HEK293 (cell line): ENCODE measurements at regions not wholly inside any gene's neighbourhood (a gene's known extent, or its start where the extent isn't known, plus 50 kb on each side); places are given as distances from the start of the nearest gene placed in this dataset.

Source experiments
- CTCF ChIA-PET: fragments of 350-600 bp; formaldehyde crosslinking; extraction: SDS; loops from one replicate; lab custom pipeline; 2021; ENCODE audit warnings: antibody characterized with exemption; lab: Yijun Ruan, JAX
- POLR2A ChIA-PET: fragments of 300-600 bp; formaldehyde crosslinking; extraction: SDS; loops from one replicate; lab custom pipeline; 2020; ENCODE audit warnings: antibody characterized with exemption, inconsistent platforms; lab: Yijun Ruan, JAX
- H3K27ac ChIP-seq: fragments of 200-500 bp; sonication (Bioruptor generic); 2 replicates; pipeline ENCODE4 v1.5.1; 2014; ENCODE audit warnings: low read depth, low read length, control low read depth, inconsistent platforms; ENCODE audit errors: extremely low read depth
- H3K36me3 ChIP-seq, 2 experiments: fragments of 200-500 bp in 1 of 2; sonication (Bioruptor generic) in 1 of 2; 1 replicate in 1 of 2; 2 replicates in 1 of 2; pipeline ENCODE4 v1.5.1; 2014 to 2017; ENCODE audit warnings: inconsistent platforms in 2 of 2, low read length in 2 of 2; ENCODE audit not compliant: control insufficient read depth in 2 of 2, insufficient read depth in 1 of 2
- H3K4me1 ChIP-seq: fragments of 200-500 bp; sonication (Bioruptor generic); 2 replicates; pipeline ENCODE4 v1.5.1; 2014; ENCODE audit warnings: mild to moderate bottlenecking, low read length, inconsistent platforms; ENCODE audit not compliant: control insufficient read depth, insufficient read depth
- H3K4me3 ChIP-seq: 2 replicates; pipeline ENCODE4 v1.5.1; 2011; ENCODE audit warnings: low read depth, mild to moderate bottlenecking, control low read depth, low read length, moderate library complexity
- H3K9me3 ChIP-seq: fragments of 200-500 bp; sonication (Bioruptor generic); 2 replicates; pipeline ENCODE4 v1.5.1; 2014; ENCODE audit warnings: low read depth, low read length, inconsistent platforms; ENCODE audit not compliant: control insufficient read depth, insufficient read depth
- GLIS1 ChIP-seq: fragments of 450-650 bp; formaldehyde crosslinking; IDR thresholded peaks from 2 replicates; pipeline ENCODE4 v1.5.1; 2016; ENCODE audit warnings: missing biosample characterization, missing genetic modification characterization
- KLF1 ChIP-seq: fragments of 450-650 bp; formaldehyde crosslinking; IDR thresholded peaks from 2 replicates; pipeline ENCODE4 v1.5.1; 2016; ENCODE audit warnings: missing biosample characterization, missing genetic modification characterization
- MZF1 ChIP-seq: fragments of 450-650 bp; formaldehyde crosslinking; IDR thresholded peaks from 2 replicates; pipeline ENCODE4 v1.5.1; 2017; ENCODE audit warnings: missing biosample characterization, missing genetic modification characterization, borderline replicate concordance
- SP2 ChIP-seq: fragments of 450-650 bp; formaldehyde crosslinking; IDR thresholded peaks from 2 replicates; pipeline ENCODE4 v1.5.1; 2016; ENCODE audit warnings: missing biosample characterization, missing genetic modification characterization
- TRIM28 ChIP-seq: IDR thresholded peaks from 2 replicates; pipeline ENCODE4 v1.6.1; 2011; ENCODE audit warnings: low read length, control low read depth, borderline replicate concordance
- ZBTB17 ChIP-seq: fragments of 450-650 bp; formaldehyde crosslinking; IDR thresholded peaks from 2 replicates; pipeline ENCODE4 v1.5.1; 2016; ENCODE audit warnings: missing biosample characterization, missing genetic modification characterization
- ZBTB20 ChIP-seq: fragments of 450-650 bp; formaldehyde crosslinking; IDR thresholded peaks from 2 replicates; pipeline ENCODE4 v1.5.1; 2016; ENCODE audit warnings: missing biosample characterization, missing genetic modification characterization
- ZBTB8A ChIP-seq: fragments of 450-650 bp; formaldehyde crosslinking; IDR thresholded peaks from 2 replicates; pipeline ENCODE4 v1.5.1; 2016; ENCODE audit warnings: missing biosample characterization, missing genetic modification characterization
- ZNF140 ChIP-seq: fragments of 450-650 bp; formaldehyde crosslinking; IDR thresholded peaks from 2 replicates; pipeline ENCODE4 v1.5.1; 2016; ENCODE audit warnings: missing biosample characterization, missing genetic modification characterization
- ZNF169 ChIP-seq: fragments of 450-650 bp; formaldehyde crosslinking; IDR thresholded peaks from 2 replicates; pipeline ENCODE4 v1.5.1; 2016; ENCODE audit warnings: missing biosample characterization, missing genetic modification characterization
- ZNF202 ChIP-seq: fragments of 450-650 bp; formaldehyde crosslinking; IDR thresholded peaks from 2 replicates; pipeline ENCODE4 v1.5.1; 2016; ENCODE audit warnings: missing biosample characterization, missing genetic modification characterization, borderline replicate concordance
- ZNF324 ChIP-seq: fragments of 450-650 bp; formaldehyde crosslinking; IDR thresholded peaks from 2 replicates; pipeline ENCODE4 v1.5.1; 2016; ENCODE audit warnings: missing biosample characterization, missing genetic modification characterization
- ZNF510 ChIP-seq: fragments of 450-650 bp; formaldehyde crosslinking; IDR thresholded peaks from 2 replicates; pipeline ENCODE4 v1.5.1; 2018; ENCODE audit warnings: mild to moderate bottlenecking, missing genetic modification characterization, missing biosample characterization; ENCODE audit not compliant: insufficient replicate concordance
- ZNF530 ChIP-seq: fragments of 450-650 bp; formaldehyde crosslinking; IDR thresholded peaks from 2 replicates; pipeline ENCODE4 v1.5.1; 2016; ENCODE audit warnings: low read depth, missing biosample characterization, missing genetic modification characterization
- ZNF561 ChIP-seq: fragments of 450-650 bp; IDR thresholded peaks from 2 replicates; pipeline ENCODE4 v1.5.1; 2018; ENCODE audit warnings: missing biosample characterization, missing genetic modification characterization, borderline replicate concordance
- ZNF610 ChIP-seq: fragments of 450-650 bp; formaldehyde crosslinking; IDR thresholded peaks from 2 replicates; pipeline ENCODE4 v1.5.1; 2016; ENCODE audit warnings: missing biosample characterization, missing genetic modification characterization, borderline replicate concordance
- ZNF701 ChIP-seq: fragments of 450-650 bp; formaldehyde crosslinking; IDR thresholded peaks from 2 replicates; pipeline ENCODE4 v1.5.1; 2016; ENCODE audit warnings: missing biosample characterization, missing genetic modification characterization
- ZNF707 ChIP-seq: fragments of 450-650 bp; formaldehyde crosslinking; IDR thresholded peaks from 2 replicates; pipeline ENCODE4 v1.5.1; 2016; ENCODE audit warnings: missing biosample characterization, missing genetic modification characterization
- ZNF747 ChIP-seq: fragments of 450-650 bp; formaldehyde crosslinking; IDR thresholded peaks from 2 replicates; pipeline ENCODE4 v1.5.1; 2016; ENCODE audit warnings: missing biosample characterization, missing genetic modification characterization
- TF ChIP-seq, protein P1 (sequence below): fragments of 450-650 bp; formaldehyde crosslinking; conservative IDR thresholded peaks from 2 replicates; pipeline ENCODE4 v1.5.1; 2016; ENCODE audit warnings: low read depth, missing biosample characterization, missing genetic modification characterization
- TF ChIP-seq, protein P2 (sequence below): fragments of 450-650 bp; formaldehyde crosslinking; IDR thresholded peaks from 2 replicates; pipeline ENCODE4 v1.5.0; 2017; ENCODE audit warnings: missing biosample characterization, missing genetic modification characterization, borderline replicate concordance
- TF ChIP-seq, protein P3 (sequence below): IDR thresholded peaks from 2 replicates; pipeline ENCODE4 v1.6.1; 2011; ENCODE audit warnings: mild to moderate bottlenecking, low read depth, low read length, borderline replicate concordance
- TF ChIP-seq, protein P4 (sequence below): fragments of 450-650 bp; formaldehyde crosslinking; IDR thresholded peaks from 2 replicates; pipeline ENCODE4 v1.5.1; 2016; ENCODE audit warnings: missing biosample characterization, missing genetic modification characterization, borderline replicate concordance

DNA sequence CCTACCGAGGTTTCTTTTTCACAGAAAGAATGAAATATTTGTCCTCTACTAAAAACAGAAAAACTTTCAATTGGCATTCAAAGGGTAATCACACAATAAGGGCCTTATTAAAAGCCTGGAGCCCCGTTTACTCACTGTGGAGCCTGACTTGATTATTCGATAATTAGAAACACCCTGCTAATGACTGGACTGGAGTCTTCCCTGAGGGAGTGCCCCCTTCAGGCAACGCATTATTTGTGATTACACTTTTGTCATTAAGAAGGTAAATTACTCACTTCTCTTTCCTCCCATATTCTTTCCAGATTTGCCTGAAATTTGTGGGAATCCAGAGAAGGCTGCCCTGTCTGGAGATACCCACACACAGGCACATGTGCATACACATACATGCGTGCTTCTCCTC, 444.2 kb upstream of the NPVF start:
- ChIA-PET CTCF (no interaction called here), POLR2A (no interaction called here)
- Histone ChIP-seq H3K9me3 (no peaks in the 10 kb centered on the region), H3K4me3 (no peak overlapping the region), H3K4me1 (peaks cover 10% of the 10 kb centered on the region), H3K36me3 (no peaks in the 10 kb centered on the region), H3K27ac (no peak overlapping the region)
- TF ChIP-seq, protein P1, sequence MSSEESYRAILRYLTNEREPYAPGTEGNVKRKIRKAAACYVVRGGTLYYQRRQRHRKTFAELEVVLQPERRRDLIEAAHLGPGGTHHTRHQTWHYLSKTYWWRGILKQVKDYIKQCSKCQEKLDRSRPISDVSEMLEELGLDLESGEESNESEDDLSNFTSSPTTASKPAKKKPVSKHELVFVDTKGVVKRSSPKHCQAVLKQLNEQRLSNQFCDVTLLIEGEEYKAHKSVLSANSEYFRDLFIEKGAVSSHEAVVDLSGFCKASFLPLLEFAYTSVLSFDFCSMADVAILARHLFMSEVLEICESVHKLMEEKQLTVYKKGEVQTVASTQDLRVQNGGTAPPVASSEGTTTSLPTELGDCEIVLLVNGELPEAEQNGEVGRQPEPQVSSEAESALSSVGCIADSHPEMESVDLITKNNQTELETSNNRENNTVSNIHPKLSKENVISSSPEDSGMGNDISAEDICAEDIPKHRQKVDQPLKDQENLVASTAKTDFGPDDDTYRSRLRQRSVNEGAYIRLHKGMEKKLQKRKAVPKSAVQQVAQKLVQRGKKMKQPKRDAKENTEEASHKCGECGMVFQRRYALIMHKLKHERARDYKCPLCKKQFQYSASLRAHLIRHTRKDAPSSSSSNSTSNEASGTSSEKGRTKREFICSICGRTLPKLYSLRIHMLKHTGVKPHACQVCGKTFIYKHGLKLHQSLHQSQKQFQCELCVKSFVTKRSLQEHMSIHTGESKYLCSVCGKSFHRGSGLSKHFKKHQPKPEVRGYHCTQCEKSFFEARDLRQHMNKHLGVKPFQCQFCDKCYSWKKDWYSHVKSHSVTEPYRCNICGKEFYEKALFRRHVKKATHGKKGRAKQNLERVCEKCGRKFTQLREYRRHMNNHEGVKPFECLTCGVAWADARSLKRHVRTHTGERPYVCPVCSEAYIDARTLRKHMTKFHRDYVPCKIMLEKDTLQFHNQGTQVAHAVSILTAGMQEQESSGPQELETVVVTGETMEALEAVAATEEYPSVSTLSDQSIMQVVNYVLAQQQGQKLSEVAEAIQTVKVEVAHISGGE (tag by site-specific recombination), result no peak
- no peak for TF ChIP-seq ZNF610
- TF ChIP-seq ZNF324, result no peak
- no peak for TF ChIP-seq ZNF747 (tag by site-specific recombination)
- TF ChIP-seq ZNF202 (tag by site-specific recombination), result no peak
- TF ChIP-seq ZBTB8A (tag by site-specific recombination), result no peak
- TF ChIP-seq MZF1, result no peak
- TF ChIP-seq ZBTB20 (tag by site-specific recombination), result no peak
- TF ChIP-seq ZBTB17 (tag by site-specific recombination), result no peak

DNA sequence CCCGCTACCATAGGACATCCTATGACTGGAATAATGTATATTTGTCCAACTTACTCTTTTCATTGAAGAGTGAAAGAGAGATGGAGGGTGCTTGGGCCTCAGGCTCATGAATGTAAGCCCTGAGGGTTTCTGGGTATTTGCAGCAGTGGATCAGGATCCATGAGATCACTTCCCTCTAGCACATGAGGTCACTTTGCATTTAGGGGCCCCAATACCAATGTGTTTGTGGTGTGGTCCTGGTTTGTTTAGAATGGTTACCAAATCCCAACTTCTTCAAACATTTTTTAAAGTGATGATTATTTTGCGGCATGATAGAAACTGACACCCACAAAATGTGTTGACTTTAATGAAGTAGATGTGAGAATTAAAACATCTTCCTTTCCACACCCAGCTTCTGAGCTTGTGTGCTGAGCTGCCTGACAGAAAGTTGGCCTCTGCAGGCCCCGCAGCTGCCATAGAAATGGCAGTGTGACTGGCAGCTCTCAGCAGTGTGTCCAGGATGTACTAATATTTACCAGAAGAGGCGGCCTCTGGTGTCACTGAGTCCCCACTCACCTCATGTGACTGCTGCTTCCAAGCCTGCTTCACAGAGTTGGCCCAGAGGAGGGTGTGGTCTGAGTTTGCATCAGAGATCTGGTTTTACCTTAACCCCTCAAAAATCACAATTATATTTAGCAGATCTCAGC, 447.6 kb upstream of the NPVF start:
- POLR2A ChIA-PET, result no interaction called here
- CTCF ChIA-PET, result no interaction called here
- H3K27ac ChIP-seq, result no peak overlapping the region
- TF ChIP-seq, protein P2, sequence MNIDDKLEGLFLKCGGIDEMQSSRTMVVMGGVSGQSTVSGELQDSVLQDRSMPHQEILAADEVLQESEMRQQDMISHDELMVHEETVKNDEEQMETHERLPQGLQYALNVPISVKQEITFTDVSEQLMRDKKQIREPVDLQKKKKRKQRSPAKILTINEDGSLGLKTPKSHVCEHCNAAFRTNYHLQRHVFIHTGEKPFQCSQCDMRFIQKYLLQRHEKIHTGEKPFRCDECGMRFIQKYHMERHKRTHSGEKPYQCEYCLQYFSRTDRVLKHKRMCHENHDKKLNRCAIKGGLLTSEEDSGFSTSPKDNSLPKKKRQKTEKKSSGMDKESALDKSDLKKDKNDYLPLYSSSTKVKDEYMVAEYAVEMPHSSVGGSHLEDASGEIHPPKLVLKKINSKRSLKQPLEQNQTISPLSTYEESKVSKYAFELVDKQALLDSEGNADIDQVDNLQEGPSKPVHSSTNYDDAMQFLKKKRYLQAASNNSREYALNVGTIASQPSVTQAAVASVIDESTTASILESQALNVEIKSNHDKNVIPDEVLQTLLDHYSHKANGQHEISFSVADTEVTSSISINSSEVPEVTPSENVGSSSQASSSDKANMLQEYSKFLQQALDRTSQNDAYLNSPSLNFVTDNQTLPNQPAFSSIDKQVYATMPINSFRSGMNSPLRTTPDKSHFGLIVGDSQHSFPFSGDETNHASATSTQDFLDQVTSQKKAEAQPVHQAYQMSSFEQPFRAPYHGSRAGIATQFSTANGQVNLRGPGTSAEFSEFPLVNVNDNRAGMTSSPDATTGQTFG (tag by site-specific recombination), result no peak
- TF ChIP-seq KLF1 (tag by site-specific recombination) (no peak), SP2 (tag by site-specific recombination) (no peak), ZNF530 (tag by site-specific recombination) (no peak), GLIS1 (tag by site-specific recombination) (no peak), TRIM28 (no peak), ZNF707 (tag by site-specific recombination) (no peak), ZNF140 (tag by site-specific recombination) (no peak), ZNF169 (tag by site-specific recombination) (no peak), ZNF561 (no peak), ZNF701 (no peak), ZNF510 (tag by site-specific recombination) (no peak)
- TF ChIP-seq, protein P3, sequence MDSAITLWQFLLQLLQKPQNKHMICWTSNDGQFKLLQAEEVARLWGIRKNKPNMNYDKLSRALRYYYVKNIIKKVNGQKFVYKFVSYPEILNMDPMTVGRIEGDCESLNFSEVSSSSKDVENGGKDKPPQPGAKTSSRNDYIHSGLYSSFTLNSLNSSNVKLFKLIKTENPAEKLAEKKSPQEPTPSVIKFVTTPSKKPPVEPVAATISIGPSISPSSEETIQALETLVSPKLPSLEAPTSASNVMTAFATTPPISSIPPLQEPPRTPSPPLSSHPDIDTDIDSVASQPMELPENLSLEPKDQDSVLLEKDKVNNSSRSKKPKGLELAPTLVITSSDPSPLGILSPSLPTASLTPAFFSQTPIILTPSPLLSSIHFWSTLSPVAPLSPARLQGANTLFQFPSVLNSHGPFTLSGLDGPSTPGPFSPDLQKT, result no peak
- TF ChIP-seq, protein P4, sequence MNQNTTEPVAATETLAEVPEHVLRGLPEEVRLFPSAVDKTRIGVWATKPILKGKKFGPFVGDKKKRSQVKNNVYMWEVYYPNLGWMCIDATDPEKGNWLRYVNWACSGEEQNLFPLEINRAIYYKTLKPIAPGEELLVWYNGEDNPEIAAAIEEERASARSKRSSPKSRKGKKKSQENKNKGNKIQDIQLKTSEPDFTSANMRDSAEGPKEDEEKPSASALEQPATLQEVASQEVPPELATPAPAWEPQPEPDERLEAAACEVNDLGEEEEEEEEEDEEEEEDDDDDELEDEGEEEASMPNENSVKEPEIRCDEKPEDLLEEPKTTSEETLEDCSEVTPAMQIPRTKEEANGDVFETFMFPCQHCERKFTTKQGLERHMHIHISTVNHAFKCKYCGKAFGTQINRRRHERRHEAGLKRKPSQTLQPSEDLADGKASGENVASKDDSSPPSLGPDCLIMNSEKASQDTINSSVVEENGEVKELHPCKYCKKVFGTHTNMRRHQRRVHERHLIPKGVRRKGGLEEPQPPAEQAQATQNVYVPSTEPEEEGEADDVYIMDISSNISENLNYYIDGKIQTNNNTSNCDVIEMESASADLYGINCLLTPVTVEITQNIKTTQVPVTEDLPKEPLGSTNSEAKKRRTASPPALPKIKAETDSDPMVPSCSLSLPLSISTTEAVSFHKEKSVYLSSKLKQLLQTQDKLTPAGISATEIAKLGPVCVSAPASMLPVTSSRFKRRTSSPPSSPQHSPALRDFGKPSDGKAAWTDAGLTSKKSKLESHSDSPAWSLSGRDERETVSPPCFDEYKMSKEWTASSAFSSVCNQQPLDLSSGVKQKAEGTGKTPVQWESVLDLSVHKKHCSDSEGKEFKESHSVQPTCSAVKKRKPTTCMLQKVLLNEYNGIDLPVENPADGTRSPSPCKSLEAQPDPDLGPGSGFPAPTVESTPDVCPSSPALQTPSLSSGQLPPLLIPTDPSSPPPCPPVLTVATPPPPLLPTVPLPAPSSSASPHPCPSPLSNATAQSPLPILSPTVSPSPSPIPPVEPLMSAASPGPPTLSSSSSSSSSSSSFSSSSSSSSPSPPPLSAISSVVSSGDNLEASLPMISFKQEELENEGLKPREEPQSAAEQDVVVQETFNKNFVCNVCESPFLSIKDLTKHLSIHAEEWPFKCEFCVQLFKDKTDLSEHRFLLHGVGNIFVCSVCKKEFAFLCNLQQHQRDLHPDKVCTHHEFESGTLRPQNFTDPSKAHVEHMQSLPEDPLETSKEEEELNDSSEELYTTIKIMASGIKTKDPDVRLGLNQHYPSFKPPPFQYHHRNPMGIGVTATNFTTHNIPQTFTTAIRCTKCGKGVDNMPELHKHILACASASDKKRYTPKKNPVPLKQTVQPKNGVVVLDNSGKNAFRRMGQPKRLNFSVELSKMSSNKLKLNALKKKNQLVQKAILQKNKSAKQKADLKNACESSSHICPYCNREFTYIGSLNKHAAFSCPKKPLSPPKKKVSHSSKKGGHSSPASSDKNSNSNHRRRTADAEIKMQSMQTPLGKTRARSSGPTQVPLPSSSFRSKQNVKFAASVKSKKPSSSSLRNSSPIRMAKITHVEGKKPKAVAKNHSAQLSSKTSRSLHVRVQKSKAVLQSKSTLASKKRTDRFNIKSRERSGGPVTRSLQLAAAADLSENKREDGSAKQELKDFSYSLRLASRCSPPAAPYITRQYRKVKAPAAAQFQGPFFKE (tag by site-specific recombination), result no peak
- TF ChIP-seq, all 188 proteins: peak for 0
- H3K9me3 ChIP-seq, result no peaks in the 10 kb centered on the region
- no peaks in the 10 kb centered on the region for H3K36me3 ChIP-seq
- H3K4me1 ChIP-seq, result peaks cover 10% of the 10 kb centered on the region
- no peak overlapping the region for H3K4me3 ChIP-seq
